ENCODE measurements at regions not wholly inside any gene's neighbourhood (a gene's known extent, or its start where the extent isn't known, plus 50 kb on each side); places are given as distances from the start of the nearest gene placed in this dataset.

- Mint-ChIP-seq H3K27me3 (ENCODE audit: low read depth) (no peaks in the 10 kb centered on the region), H3K9me3 (no peaks in the 10 kb centered on the region), H3K4me1 (ENCODE audit: low read depth) (no peaks in the 10 kb centered on the region), H3K36me3 (ENCODE audit: insufficient read depth in 2 of 2) (no peaks in the 10 kb centered on the region), H3K4me3 (no peak overlapping the region), H3K27ac (no peak overlapping the region)
- DNase-seq (no peak), ATAC-seq (replicated peaks in 1 of 2) (no peak)
Measured at GRCh38 chr2:157085522-157085921, 172.0 kb upstream of the GALNT5 start.

- no peaks in the 10 kb centered on the region for H3K4me1 Mint-ChIP-seq (ENCODE audit: low read depth)
- no peak overlapping the region for H3K27ac Mint-ChIP-seq
- no peaks in the 10 kb centered on the region for H3K36me3 Mint-ChIP-seq (ENCODE audit: insufficient read depth in 2 of 2)
- no peaks in the 10 kb centered on the region for H3K27me3 Mint-ChIP-seq (ENCODE audit: low read depth)
- H3K9me3 Mint-ChIP-seq = no peaks in the 10 kb centered on the region
- no peak overlapping the region for H3K4me3 Mint-ChIP-seq
- ATAC-seq (replicated peaks in 1 of 2) (no peak), DNase-seq (no peak)
Measured at GRCh38 chr2:157087373-157088002, 170.0 kb upstream of the GALNT5 start.

- H3K9me3 Mint-ChIP-seq = no peaks in the 10 kb centered on the region
- no peaks in the 10 kb centered on the region for H3K36me3 Mint-ChIP-seq (ENCODE audit: insufficient read depth in 2 of 2)
- no peaks in the 10 kb centered on the region for H3K27me3 Mint-ChIP-seq (ENCODE audit: low read depth)
- no peak overlapping the region for H3K4me3 Mint-ChIP-seq
- no peaks in the 10 kb centered on the region for H3K4me1 Mint-ChIP-seq (ENCODE audit: low read depth)
- no peak for DNase-seq
- ATAC-seq (replicated peaks in 1 of 2) = no peak
- H3K27ac Mint-ChIP-seq = no peak overlapping the region
Measured at GRCh38 chr2:157093666-157094065, 163.8 kb upstream of the GALNT5 start.

GRCh38 chr2:157105372-157105771, 152.1 kb upstream of the GALNT5 start:
- H3K9me3 Mint-ChIP-seq = peaks cover 0 to 2% of the 10 kb centered on the region in 2 donors
- H3K4me1 Mint-ChIP-seq (ENCODE audit: low read depth) = no peaks in the 10 kb centered on the region
- no peak for DNase-seq
- no peaks in the 10 kb centered on the region for H3K36me3 Mint-ChIP-seq (ENCODE audit: insufficient read depth in 2 of 2)
- no peak overlapping the region for H3K4me3 Mint-ChIP-seq
- H3K27ac Mint-ChIP-seq = no peak overlapping the region
- H3K27me3 Mint-ChIP-seq (ENCODE audit: low read depth) = no peaks in the 10 kb centered on the region
- no peak for ATAC-seq (replicated peaks in 1 of 2)

GRCh38 chr2:157106950-157107349, 150.6 kb upstream of the GALNT5 start:
- Mint-ChIP-seq H3K9me3 (peaks cover 3 to 10% of the 10 kb centered on the region in 2 donors), H3K4me3 (no peak overlapping the region), H3K36me3 (ENCODE audit: insufficient read depth in 2 of 2) (no peaks in the 10 kb centered on the region), H3K27me3 (ENCODE audit: low read depth) (no peaks in the 10 kb centered on the region), H3K4me1 (ENCODE audit: low read depth) (no peaks in the 10 kb centered on the region), H3K27ac (no peak overlapping the region)
- ATAC-seq (replicated peaks in 1 of 2) (no peak), DNase-seq (no peak)

- no peak overlapping the region for H3K4me3 Mint-ChIP-seq
Measured at GRCh38 chr2:157107460-157107859, 150.0 kb upstream of the GALNT5 start.

GRCh38 chr2:157107877-157108276, 149.6 kb upstream of the GALNT5 start:
- no peak overlapping the region for H3K27ac Mint-ChIP-seq
- H3K27me3 Mint-ChIP-seq (ENCODE audit: low read depth) = no peaks in the 10 kb centered on the region
- H3K9me3 Mint-ChIP-seq = peaks cover 3 to 10% of the 10 kb centered on the region in 2 donors
- no peak for ATAC-seq (replicated peaks in 1 of 2)
- no peak overlapping the region for H3K4me3 Mint-ChIP-seq
- no peaks in the 10 kb centered on the region for H3K36me3 Mint-ChIP-seq (ENCODE audit: insufficient read depth in 2 of 2)
- H3K4me1 Mint-ChIP-seq (ENCODE audit: low read depth) = no peaks in the 10 kb centered on the region
- DNase-seq = no peak

More at GRCh38 chr2:157107460-157107859, 150.0 kb upstream of the GALNT5 start:
- Mint-ChIP-seq H3K27ac (no peak overlapping the region), H3K36me3 (ENCODE audit: insufficient read depth in 2 of 2) (no peaks in the 10 kb centered on the region), H3K27me3 (ENCODE audit: low read depth) (no peaks in the 10 kb centered on the region), H3K4me1 (ENCODE audit: low read depth) (no peaks in the 10 kb centered on the region), H3K9me3 (peaks cover 3 to 9% of the 10 kb centered on the region in 2 donors)
- DNase-seq (no peak), ATAC-seq (replicated peaks in 1 of 2) (no peak)

- H3K27ac Mint-ChIP-seq = no peak overlapping the region
- no peak overlapping the region for H3K4me3 Mint-ChIP-seq
- peaks cover 2% of the 10 kb centered on the region for H3K27me3 Mint-ChIP-seq (ENCODE audit: low read depth)
- no peaks in the 10 kb centered on the region for H3K4me1 Mint-ChIP-seq (ENCODE audit: low read depth)
- ATAC-seq (replicated peaks in 1 of 2) = no peak
- H3K9me3 Mint-ChIP-seq = peaks cover 0 to 1% of the 10 kb centered on the region in 2 donors
- no peak for DNase-seq
- no peaks in the 10 kb centered on the region for H3K36me3 Mint-ChIP-seq (ENCODE audit: insufficient read depth in 2 of 2)
Measured at GRCh38 chr2:157122776-157123175, 134.7 kb upstream of the GALNT5 start.

- H3K27ac Mint-ChIP-seq = no peak overlapping the region
- no peak for ATAC-seq (replicated peaks in 1 of 2)
- no peaks in the 10 kb centered on the region for H3K4me1 Mint-ChIP-seq (ENCODE audit: low read depth)
- H3K36me3 Mint-ChIP-seq (ENCODE audit: insufficient read depth in 2 of 2) = no peaks in the 10 kb centered on the region
- peaks cover 8% of the 10 kb centered on the region for H3K27me3 Mint-ChIP-seq (ENCODE audit: low read depth)
- no peak for DNase-seq
- peaks cover 0 to 4% of the 10 kb centered on the region in 2 donors for H3K9me3 Mint-ChIP-seq
- H3K4me3 Mint-ChIP-seq = no peak overlapping the region
Measured at GRCh38 chr2:157124731-157125130, 132.8 kb upstream of the GALNT5 start.

- Mint-ChIP-seq H3K27ac (no peak overlapping the region), H3K27me3 (ENCODE audit: low read depth) (peaks cover 8% of the 10 kb centered on the region), H3K4me1 (ENCODE audit: low read depth) (no peaks in the 10 kb centered on the region), H3K36me3 (ENCODE audit: insufficient read depth in 2 of 2) (no peaks in the 10 kb centered on the region), H3K4me3 (no peak overlapping the region), H3K9me3 (peaks cover 0 to 4% of the 10 kb centered on the region in 2 donors)
- DNase-seq (no peak), ATAC-seq (replicated peaks in 1 of 2) (no peak)
Measured at GRCh38 chr2:157125685-157126084, 131.8 kb upstream of the GALNT5 start.

GRCh38 chr2:157127249-157128012, 130.1 kb upstream of the GALNT5 start:
- no peak overlapping the region for H3K27ac Mint-ChIP-seq
- DNase-seq = no peak

GRCh38 chr2:157143901-157144300, 113.6 kb upstream of the GALNT5 start:
- Mint-ChIP-seq H3K27ac (no peak overlapping the region), H3K9me3 (peaks cover 0 to 2% of the 10 kb centered on the region in 2 donors), H3K4me3 (no peak overlapping the region), H3K27me3 (ENCODE audit: low read depth) (no peaks in the 10 kb centered on the region), H3K4me1 (ENCODE audit: low read depth) (no peaks in the 10 kb centered on the region), H3K36me3 (ENCODE audit: insufficient read depth in 2 of 2) (no peaks in the 10 kb centered on the region)
- ATAC-seq (replicated peaks in 1 of 2) (no peak), DNase-seq (no peak)

More at GRCh38 chr2:157127249-157128012, 130.1 kb upstream of the GALNT5 start:
- no peaks in the 10 kb centered on the region for H3K4me1 Mint-ChIP-seq (ENCODE audit: low read depth)
- H3K4me3 Mint-ChIP-seq = no peak overlapping the region
- peaks cover 8% of the 10 kb centered on the region for H3K27me3 Mint-ChIP-seq (ENCODE audit: low read depth)
- H3K9me3 Mint-ChIP-seq = peaks cover 0 to 2% of the 10 kb centered on the region in 2 donors
- H3K36me3 Mint-ChIP-seq (ENCODE audit: insufficient read depth in 2 of 2) = no peaks in the 10 kb centered on the region
- ATAC-seq (replicated peaks in 1 of 2) = no peak

- Mint-ChIP-seq H3K4me3 (no peak overlapping the region), H3K9me3 (no peaks in the 10 kb centered on the region), H3K36me3 (ENCODE audit: insufficient read depth in 2 of 2) (no peaks in the 10 kb centered on the region), H3K27ac (no peak overlapping the region), H3K27me3 (ENCODE audit: low read depth) (no peaks in the 10 kb centered on the region), H3K4me1 (ENCODE audit: low read depth) (no peaks in the 10 kb centered on the region)
- no peak for ATAC-seq (replicated peaks in 1 of 2)
- no peak for DNase-seq
Measured at GRCh38 chr2:157149270-157149669, 108.2 kb upstream of the GALNT5 start.

Measured in activated T-cell treated with anti-CD3 and anti-CD28 coated beads, Interleukin-2, amount 50 U/mL, for 72 hours (primary cell).